GM12891 (cell line): ENCODE measurements at regions not wholly inside any gene's neighbourhood (a gene's known extent, or its start where the extent isn't known, plus 50 kb on each side); places are given as distances from the start of the nearest gene placed in this dataset.

ENCODE experiments used
- PAX5 ChIP-seq: IDR thresholded peaks from 2 replicates; pipeline ENCODE4 v1.6.1; 2011; ENCODE audit warnings: low read length, moderate library complexity, mild to moderate bottlenecking; ENCODE audit not compliant: insufficient read depth, severe bottlenecking
- POLR2A ChIP-seq: IDR thresholded peaks from 2 replicates; pipeline ENCODE4 v1.6.1; 2011; ENCODE audit warnings: low read depth, low read length, control low read depth
- POLR2AphosphoS5 ChIP-seq: IDR thresholded peaks from 2 replicates; pipeline ENCODE4 v1.6.1; 2011; ENCODE audit warnings: low read depth, low read length, control low read depth
- POU2F2 ChIP-seq: IDR thresholded peaks from 2 replicates; pipeline ENCODE4 v1.6.1; 2011; ENCODE audit warnings: low read depth, mild to moderate bottlenecking, control low read depth, low read length, moderate library complexity
- TAF1 ChIP-seq: IDR thresholded peaks from 2 replicates; pipeline ENCODE4 v1.6.1; 2011; ENCODE audit warnings: low read depth, low read length, control low read depth

GRCh38 chr13:34772881-34773280 lies 169.2 kb upstream of the NBEA start:
- no peak for TF ChIP-seq TAF1
- no peak for TF ChIP-seq POLR2AphosphoS5
- no peak for TF ChIP-seq POLR2A
- TF ChIP-seq PAX5: no peak
- no peak for TF ChIP-seq POU2F2
